DMS114 treated with DMSO at 0.1 percent for 48 hours (cell line): ENCODE measurements at regions not wholly inside any gene's neighbourhood (a gene's known extent, or its start where the extent isn't known, plus 50 kb on each side); places are given as distances from the start of the nearest gene placed in this dataset.

Experiments
- DNase-seq: peaks from one replicate; lab custom pipeline; 2025; ENCODE audit not compliant: unreplicated experiment; lab: John Stamatoyannopoulos, UW

DNA sequence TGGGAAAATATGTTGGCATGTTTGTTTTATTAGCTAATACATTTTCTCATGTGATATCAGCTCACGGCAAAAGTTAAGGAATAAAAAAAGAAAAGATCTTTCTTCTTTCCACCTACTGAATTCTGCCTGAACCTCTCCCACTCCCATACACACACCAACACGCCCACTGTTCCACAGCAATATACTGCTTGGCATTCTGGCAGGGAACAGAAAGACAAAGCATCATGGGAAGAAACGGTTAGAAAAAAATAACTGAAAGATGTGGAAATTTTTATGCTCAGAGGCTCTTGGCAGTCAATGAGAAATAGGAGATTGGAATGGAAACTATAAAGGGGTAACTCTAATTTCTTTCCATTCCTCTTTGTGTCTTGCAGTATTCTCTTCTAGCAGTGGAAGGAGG, 268.5 kb downstream of the FOXG1 start:
- DNase-seq, result no peak

DNA sequence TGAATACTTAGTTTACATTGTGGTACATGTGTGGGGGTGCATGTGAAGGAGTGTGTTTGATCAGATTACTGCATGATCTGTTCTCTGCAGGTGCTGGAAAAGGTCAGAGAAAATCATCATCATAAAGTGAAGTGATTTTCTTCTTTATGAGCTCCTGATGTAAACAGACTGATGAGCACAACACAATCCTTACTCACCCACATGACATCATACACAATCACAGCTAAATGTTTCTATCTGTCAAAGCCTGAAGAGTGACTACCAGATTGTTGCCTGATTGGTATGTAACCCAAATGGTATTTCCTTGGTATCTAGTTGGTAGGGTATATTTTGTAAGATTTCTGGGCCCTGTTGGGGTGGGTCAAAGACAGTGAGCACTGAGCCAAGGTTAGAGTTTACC, 270.8 kb downstream of the FOXG1 start:
- DNase-seq, result no peak

DNA sequence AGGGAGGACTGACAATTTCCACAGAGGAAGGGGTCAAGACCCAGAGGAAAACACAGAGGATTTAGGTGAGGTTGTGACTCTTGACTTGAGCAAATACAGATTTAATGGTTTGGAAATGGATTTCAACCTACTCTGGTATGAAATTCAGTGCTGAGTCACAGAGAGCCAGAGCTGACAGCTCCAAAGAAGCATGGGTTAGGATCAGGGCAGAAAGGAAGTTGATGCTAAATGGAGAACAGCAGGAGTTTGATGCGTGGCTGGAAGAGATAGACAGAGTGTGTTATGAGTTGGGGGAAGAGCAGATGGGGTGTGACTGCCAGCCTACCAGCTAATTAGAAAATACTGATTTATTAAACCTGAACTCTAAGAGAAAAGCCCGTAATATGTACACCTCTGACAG, 272.6 kb downstream of the FOXG1 start:
- no peak for DNase-seq

DNA sequence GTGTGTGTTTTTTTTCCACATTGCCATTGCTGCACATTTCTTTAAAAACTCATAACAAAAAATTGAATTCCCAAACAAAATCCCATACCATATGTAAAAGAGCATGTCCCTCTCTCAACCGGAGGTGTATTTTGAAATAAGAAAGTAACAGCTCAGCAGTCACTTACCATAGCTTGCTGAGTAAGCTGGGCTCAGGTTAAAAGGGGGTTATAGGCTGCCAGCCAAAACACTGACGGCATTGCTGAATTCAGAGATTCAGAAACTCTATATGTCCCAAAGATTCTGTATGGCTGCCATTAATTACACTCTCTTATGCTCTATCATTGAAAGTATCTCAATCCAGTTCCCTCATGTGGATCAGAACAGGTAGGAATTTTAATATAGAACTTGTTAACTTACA, 276.0 kb downstream of the FOXG1 start:
- no peak for DNase-seq

DNA sequence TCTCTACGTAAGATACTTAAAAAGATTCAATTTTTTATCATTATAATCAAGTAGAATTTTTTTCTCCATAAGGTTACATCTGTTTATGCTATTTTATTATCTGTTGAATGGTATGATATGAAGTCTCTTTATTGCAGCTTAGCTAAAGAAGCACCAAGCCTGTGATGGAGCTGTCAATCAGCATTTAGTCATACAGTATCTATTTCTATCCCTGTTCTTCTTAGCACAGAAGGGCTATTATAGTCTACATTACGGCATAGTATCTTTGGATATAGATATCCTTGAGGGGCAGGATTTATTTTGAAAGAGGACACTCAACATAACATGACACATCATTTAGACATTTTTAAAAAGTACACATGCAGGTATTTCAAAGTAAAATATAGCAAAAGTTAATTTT, 277.1 kb downstream of the FOXG1 start:
- DNase-seq, result no peak

DNA sequence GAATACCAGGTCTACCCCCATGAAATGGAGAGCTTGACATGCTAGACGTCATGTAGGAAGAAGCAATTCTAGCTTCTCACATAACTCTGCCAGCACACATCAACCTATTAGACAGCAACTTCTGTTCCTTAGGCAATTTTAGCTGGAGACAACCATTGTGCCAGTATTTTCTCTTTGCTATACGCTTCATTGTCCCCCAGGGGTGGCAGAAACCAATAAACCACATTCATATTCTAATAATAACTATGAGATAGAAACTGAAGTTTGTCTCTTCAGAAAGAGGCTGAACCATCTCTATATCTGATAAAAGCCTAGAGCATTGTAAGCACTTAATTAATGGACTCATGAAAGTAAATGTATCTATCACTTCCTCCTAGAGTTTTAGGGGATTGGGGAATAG, 278.6 kb downstream of the FOXG1 start:
- DNase-seq, result no peak

DNA sequence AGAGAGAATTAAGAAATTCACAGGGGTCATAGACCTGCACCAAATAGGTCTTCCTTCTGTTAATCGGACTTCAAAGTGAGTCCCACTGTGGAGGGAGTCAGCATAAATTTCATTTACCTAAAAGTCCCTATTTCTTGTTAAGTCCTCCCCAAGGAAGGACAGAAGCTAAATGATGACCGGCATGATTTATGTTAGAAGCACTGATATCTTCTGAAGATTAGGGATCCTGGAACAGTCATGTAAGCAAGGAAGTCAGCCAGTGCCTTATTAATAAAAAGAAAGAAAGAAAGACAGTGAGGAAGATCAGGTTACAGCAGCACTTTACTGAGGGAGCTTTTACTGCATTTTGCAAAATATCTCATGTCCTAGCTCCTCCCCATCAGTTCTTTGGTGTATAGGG, 287.5 kb downstream of the FOXG1 start:
- DNase-seq, result no peak

DNA sequence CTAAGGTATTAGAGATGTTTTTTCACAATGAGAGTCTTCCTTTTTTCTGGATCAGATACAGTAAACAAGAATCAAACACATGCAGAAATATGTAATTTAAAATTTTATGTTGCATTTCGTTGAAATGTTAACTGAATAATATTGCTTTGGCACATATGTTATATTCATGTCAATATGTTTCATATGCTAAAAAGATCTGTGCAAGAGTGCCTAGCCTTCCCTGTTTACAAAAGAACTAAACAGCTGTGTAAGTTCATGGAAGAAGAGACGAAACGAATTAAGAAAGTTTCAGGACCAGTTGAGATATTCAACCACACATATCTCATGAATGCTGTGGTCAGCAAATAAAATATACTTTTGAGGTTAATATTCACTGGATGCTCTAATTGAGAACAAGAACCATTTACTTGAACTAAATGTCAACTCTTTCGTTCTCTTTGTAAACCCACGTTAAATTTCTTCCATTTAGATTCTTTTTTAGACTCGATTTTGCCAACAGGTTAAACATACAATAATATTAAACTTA, 289.5 kb downstream of the FOXG1 start:
- DNase-seq, result no peak

DNA sequence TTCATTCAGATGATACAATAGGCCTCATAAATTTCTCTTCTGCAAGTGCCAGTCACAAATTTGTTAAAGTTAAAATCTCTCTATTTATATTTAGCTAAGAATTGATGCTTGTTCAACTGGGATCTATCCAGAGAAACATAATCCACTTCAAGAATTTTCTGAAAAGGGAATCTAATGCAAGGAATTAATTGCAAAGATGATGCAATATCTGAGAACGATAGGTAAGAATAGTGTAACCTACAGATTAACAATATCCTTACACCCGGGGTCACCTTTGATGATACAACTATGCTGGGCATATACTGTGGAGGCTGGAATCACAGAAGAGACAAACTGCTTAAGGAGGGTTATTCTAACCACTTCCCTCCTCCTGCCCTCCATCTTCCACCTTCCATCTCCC, 295.1 kb downstream of the FOXG1 start:
- DNase-seq, result no peak

DNA sequence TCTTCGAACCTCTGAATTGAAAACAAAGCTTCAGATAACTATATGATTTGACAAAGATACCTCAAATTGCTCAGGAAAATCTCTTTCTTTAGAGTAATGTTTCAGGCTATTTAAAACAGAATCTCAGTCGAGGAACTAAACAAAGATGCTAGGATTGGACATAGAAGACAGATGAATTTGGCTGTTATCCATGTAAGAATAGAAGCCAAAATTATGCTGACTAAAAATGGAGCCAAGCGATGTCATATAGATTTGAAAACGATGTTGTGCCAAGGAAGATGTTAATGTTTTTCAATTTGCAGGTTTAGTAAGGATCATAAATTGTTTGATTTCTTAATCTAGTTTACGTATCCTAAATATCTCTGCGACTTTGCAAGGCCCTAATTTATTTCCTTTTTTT, 295.9 kb downstream of the FOXG1 start:
- DNase-seq, result no peak

DNA sequence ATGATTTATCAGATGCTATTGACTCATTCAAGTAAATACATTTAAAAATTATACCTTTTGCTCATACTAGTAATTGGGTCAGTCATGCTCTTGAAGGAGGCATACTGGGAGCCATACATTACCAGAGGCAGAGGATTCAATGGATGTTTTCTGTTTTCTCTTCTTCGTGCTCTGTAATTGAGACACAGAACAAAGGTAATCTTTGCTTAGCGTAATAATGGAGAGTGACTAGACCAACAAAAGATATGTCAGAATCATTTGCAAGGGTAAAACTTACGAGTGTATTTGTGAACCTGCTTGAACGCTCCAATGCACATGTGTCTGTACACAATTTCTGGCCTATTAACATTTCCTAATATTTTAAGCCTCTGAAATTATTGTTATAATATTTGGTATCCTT, 296.4 kb downstream of the FOXG1 start:
- no peak for DNase-seq

DNA sequence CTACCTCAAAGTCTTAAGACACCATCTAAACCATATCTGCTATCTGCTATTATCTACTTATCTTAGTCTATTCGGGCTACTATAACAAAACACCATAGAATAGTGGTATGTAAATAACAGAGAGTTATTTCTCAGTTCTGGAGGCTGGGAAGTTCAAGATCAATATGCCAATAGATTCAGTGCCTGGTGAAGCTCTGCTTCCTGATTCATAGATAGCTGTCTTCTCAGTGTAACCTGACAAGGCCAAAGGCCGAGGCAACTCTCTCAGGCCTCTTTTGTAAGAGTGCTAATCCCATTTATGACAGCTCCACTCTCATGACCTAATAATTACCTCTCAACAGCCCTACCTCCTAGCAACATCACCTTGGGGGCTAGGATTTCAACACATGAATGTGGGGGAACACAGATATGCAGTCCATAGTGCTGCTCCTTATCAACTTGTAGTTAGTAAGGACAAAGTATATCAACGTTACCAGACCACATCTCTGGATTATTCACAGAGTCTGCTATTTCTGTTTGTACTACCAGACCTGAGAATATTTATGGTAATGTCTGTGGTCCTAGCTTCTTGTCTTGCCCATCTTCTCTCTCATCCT, 297.8 kb downstream of the FOXG1 start:
- no peak for DNase-seq

DNA sequence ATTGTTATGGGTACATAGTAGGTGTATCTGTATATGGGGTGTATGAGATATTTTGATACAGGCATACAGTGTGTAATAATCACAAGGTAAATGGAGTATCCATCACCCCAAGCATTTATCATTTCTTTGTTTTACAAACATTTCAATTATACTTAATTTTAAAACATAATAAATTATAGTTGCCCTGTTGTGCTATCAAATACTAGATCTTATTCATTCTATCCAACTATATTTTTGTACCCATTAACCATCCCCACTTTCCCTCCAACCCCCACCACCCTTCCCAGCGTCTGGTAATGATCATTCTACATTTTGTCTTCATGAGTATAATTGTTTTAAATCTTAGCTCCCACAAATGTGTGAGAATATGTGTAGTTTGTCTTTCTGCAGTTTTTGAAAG, 302.6 kb downstream of the FOXG1 start:
- no peak for DNase-seq

DNA sequence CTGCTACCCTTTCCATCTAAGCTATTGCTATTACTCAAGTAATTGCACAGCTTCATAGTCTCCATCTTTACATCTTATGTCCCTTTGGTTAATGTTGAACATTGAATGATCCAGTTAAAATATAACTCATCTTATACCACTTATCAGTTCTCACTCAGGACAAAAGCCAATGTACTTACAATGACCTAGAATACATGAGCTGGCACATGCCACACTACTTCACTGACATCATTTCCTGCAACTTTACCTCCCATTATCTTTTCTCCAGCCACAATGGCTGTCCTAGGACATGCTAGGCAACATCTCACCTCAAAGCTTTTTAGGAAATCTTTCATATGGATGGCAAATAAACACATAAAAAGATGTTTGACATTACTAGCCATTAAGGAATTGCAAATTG, 309.2 kb downstream of the FOXG1 start:
- DNase-seq, result no peak

DNA sequence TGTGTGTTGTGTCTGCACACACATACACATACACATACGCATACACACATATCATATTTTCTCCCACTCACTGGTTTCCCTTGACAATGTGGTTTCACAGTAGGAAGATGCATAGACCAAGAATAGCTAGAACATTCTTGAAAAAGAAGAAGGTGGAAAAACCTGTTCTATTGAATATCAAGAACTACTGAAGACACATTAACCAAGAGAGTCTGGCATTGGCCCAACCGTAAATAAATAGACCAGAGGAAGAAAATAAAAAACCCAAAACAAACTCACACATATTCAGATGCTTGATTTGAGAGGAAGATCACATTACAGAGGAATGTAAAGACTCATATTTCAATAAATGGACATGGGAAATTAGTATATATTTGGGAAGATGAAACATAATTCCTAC, 311.3 kb downstream of the FOXG1 start:
- DNase-seq, result no peak

DNA sequence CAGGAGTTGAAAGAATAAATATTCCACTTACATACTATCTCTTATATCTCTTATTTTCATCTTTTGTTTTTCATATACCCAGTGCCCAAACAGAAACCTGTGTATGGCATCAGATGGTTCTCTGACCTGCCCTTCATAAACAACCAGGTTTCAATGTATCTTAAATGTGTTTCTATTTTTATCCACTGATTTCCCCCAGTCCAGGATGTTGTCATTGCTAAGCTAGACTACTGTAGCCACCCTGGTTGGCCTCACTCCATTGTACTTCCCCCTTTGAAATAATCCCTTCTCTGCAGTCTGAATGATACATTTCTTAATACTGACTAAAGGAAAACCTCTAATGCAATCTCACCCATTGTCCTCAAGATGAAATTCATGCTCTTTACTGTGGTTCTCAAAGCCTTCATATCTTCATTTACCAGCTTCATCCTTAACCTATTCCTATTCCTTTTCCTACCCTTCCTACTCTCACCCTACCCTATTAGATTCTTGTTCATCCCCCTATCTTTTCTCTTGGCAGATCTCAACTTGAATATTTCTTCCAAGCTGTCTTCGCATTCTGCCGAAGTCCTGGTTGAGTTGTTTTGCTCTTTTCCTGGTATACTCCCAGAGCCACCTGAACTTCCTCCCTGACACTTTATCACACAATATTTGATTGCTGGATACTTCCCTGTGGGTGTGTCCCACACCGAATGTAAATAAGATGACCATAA, 312.4 kb downstream of the FOXG1 start:
- DNase-seq, result no peak

DNA sequence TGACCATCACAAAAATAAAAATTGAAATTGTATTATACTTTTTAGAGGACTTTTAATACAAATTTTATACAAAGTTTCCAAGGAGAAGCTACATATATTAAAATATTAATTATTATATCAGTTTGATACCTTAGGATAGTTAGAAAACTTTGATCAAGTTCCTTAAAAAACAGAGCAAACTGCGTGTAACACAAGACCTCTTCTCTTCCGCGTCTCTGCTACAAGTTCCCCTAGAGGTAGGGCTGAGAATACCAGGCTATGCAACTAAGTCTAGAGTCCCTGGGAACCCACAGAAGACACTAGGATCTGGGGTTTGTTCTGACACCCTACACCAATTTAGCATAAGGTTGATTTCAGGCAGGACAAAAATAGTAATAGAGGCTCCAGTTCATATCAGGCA, 319.0 kb downstream of the FOXG1 start:
- no peak for DNase-seq

DNA sequence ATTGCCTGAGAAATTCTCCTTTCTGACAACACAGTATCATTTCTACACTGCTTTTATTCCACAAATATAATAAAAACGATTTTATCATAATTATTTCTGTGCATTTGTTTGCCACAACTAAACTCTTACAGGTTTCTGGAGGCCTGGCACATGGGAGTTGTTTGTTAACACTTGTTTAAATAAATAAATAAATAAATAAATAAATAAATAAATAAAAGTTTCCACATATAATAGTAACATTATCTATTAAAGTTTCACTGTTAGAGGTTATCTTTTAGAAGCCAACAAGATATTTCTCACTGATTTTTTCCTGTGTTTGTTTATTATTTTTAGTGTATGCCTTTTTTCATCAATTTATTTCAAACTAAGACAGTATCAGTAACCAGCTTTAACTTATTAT, 323.3 kb downstream of the FOXG1 start:
- no peak for DNase-seq

DNA sequence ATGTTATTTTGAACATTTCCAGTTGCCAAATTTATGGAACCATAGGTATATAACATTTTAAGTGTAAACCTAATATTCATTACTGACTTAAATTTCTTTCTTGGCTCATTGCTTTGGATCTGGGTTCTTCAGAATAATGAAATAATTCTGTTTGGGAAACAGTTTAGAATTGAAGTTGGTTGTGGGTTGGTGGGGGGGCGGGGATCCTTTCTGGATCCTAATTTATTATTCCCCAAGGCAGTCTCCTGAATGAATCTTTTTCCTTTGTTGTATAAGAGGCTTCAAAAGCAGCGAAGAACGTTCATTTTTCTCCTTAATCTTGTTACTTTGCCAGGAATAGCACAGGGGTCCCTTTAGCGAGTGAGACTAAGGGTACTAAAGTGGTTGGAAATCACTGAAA, 325.5 kb downstream of the FOXG1 start:
- no peak for DNase-seq

DNA sequence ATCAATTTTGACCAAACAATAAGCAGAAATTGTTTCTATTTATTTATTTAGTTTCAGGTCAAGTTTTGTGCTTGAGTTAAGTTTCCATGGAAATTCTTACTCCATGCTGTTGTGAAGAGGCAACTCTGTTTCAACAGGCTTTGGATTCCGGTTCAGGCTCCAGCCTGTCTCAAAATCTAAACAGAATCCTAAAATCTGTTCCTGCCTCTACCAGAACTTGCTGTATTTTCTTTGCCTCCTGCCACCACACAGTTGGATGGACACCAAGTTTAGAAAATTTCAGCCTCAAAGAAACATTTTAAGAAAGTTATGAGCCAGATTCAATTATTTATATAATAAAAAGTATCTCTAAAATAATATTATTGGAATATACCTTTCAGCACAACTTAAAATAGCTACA, 330.9 kb downstream of the FOXG1 start:
- DNase-seq, result no peak

DNA sequence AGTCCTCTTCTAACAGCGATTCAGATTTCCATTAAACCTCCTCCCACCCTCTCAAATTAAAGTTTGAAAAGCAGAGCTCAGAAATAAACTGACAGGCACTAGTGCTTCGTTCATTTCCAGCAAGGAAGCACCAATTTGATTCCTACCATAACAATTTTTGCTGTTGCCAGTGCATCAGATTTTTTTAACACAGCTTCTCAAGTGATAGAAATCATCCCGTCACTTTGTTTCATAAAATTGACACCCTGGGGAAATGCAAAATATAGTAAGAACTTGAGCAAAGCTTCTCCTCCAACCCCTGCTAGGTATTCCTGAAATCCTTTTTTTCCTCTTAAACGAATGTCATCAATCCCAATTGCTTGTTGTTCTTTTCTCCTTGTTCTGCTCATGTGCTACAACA, 332.1 kb downstream of the FOXG1 start:
- DNase-seq, result no peak

DNA sequence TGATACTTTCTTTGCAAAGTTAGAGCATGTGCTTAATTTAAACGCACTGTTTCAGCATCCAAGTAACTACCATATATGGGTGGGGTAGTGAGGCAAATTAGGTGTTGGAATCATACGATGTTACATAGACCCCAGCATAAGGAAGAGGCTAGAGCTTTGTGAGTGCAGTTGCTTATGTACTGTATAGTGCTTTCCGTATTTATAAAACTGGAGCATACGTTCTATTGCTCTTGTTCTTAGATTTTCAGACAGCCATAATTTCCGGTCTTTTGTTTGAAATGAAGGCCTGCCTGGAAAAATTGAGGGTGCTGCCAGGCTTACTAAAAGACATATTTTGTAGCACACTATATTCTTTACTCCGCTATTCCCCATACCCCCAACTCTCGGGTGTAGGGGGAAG, 335.7 kb downstream of the FOXG1 start:
- no peak for DNase-seq

DNA sequence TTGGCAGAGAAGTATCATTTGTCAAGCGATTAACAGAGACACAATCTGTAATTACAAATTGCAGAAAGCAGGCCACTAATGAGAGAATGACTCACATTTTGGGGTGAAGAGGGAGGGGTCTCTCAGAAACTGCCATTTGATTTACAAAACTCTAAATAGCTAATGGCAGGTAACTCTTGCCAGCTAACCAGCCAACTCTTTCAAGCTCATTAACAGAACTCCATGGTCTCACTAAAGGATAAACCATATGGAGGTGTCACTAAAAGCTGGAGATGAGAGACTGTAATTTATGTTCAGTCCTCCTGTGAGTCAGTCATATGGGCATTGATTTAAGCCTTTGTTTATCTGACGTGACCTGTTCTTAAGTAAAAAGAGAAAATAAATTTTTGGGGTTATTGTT, 336.4 kb downstream of the FOXG1 start:
- DNase-seq, result no peak
